ENCODE measurements at regions not wholly inside any gene's neighbourhood (a gene's known extent, or its start where the extent isn't known, plus 50 kb on each side); places are given as distances from the start of the nearest gene placed in this dataset.

- H3K4me1 ChIP-seq: no peaks in the 10 kb centered on the region
These were observed 1431.6 kb downstream of the CDH11 start for GRCh38 chr16:63690267-63690666.

GRCh38 chr16:63689068-63689467, 1432.8 kb downstream of the CDH11 start:
- H3K27ac ChIP-seq: no peak overlapping the region
- intact Hi-C loops (cut with DNase I): no loop called here
- H3K9me3 ChIP-seq: peaks cover 0 to 9% of the 10 kb centered on the region in 2 donors
- TF ChIP-seq CTCF (IDR thresholded peaks at IDR 0.05): no peak
- DNase-seq (ENCODE audit: low spot score in 2 of 2): no peak
- H3K27me3 ChIP-seq: no peaks in the 10 kb centered on the region
- H3K36me3 ChIP-seq: no peaks in the 10 kb centered on the region
- H3K4me1 ChIP-seq: no peaks in the 10 kb centered on the region
- no peak overlapping the region for H3K4me3 ChIP-seq

More at GRCh38 chr16:63690267-63690666, 1431.6 kb downstream of the CDH11 start:
- H3K27me3 ChIP-seq: no peaks in the 10 kb centered on the region
- DNase-seq (ENCODE audit: low spot score in 2 of 2): no peak
- H3K9me3 ChIP-seq: peaks cover 0 to 9% of the 10 kb centered on the region in 2 donors
- H3K27ac ChIP-seq: no peak overlapping the region
- no peak overlapping the region for H3K4me3 ChIP-seq
- H3K36me3 ChIP-seq: no peaks in the 10 kb centered on the region
- no peak for TF ChIP-seq CTCF (IDR thresholded peaks at IDR 0.05)
- intact Hi-C loops (cut with DNase I): no loop called here

GRCh38 chr16:63684149-63685101, 1437.4 kb downstream of the CDH11 start:
- intact Hi-C loops (cut with DNase I): no loop called here
- DNase-seq (ENCODE audit: low spot score in 2 of 2): no peak
- Histone ChIP-seq H3K36me3 (no peaks in the 10 kb centered on the region), H3K27ac (no peak overlapping the region), H3K9me3 (no peaks in the 10 kb centered on the region), H3K4me1 (no peaks in the 10 kb centered on the region), H3K4me3 (no peak overlapping the region), H3K27me3 (no peaks in the 10 kb centered on the region)
- TF ChIP-seq CTCF (IDR thresholded peaks at IDR 0.05): no peak

GRCh38 chr16:63682844-63683243, 1439.0 kb downstream of the CDH11 start:
- Histone ChIP-seq H3K36me3 (no peaks in the 10 kb centered on the region), H3K27me3 (no peaks in the 10 kb centered on the region), H3K4me3 (no peak overlapping the region), H3K27ac (no peak overlapping the region), H3K4me1 (no peaks in the 10 kb centered on the region), H3K9me3 (no peaks in the 10 kb centered on the region)
- intact Hi-C loops (cut with DNase I): no loop called here
- no peak for TF ChIP-seq CTCF (IDR thresholded peaks at IDR 0.05)
- DNase-seq (ENCODE audit: low spot score in 2 of 2): no peak

DNA sequence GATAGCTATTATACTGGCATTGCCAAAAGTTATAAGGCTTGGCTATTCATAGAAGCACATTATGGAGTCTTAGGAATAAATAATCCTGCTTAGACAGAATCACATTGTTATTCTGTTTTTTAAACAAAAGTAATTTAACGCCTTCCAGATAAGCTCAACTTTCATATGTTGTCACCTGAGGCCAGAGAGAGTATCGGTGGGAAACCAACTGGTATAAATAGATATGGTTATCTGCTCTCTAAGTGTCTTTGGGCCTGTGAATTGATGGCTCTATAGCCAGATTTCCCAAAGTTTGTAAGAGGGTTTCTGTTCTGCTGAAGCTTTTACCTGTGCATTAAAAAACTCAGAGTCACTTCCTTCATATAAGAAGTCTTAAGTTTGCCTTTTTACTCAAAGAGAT, 1449.4 kb downstream of the CDH11 start:
- no peak for TF ChIP-seq CTCF (IDR thresholded peaks at IDR 0.05)
- no peaks in the 10 kb centered on the region for H3K36me3 ChIP-seq
- intact Hi-C loops (cut with DNase I): no loop called here
- H3K9me3 ChIP-seq: no peaks in the 10 kb centered on the region
- DNase-seq (ENCODE audit: low spot score in 2 of 2): no peak
- no peaks in the 10 kb centered on the region for H3K27me3 ChIP-seq
- no peak overlapping the region for H3K27ac ChIP-seq
- H3K4me1 ChIP-seq: no peaks in the 10 kb centered on the region
- no peak overlapping the region for H3K4me3 ChIP-seq

Measured in ascending aorta (tissue), 2 donors.